GM19395 (cell line): ENCODE measurements at regions not wholly inside any gene's neighbourhood (a gene's known extent, or its start where the extent isn't known, plus 50 kb on each side); places are given as distances from the start of the nearest gene placed in this dataset.
"Not testable (repeated sequence)": the region's sequence is repeated elsewhere in the genome, so short reads cannot be mapped to it uniquely, and the experiment has no call there.

Source experiments
- ATAC-seq: cut with Tn5 transposase; IDR thresholded peaks from one replicate; pipeline ENCODE4 v1.9.1; 2021; ENCODE audit warnings: mild to moderate bottlenecking, moderate library complexity; ENCODE audit not compliant: unreplicated experiment

DNA sequence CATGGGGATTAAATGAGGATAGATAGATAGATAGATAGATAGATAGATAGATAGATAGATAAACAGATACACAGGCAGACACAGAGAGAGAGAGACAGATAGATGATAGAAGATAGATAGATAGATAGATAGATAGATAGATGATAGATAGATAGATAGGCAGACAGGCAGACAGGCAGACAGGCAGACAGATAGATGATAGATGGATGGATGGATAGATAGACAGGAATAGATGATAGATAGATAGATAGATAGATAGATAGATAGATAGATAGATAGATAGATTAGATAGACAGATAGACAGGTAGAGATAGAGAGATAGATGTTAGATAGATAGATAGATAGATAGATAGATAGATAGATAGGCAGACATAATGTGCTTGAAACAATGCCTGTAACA lies 137.3 kb downstream of the MED10 start:
- not testable (repeated sequence) for ATAC-seq

DNA sequence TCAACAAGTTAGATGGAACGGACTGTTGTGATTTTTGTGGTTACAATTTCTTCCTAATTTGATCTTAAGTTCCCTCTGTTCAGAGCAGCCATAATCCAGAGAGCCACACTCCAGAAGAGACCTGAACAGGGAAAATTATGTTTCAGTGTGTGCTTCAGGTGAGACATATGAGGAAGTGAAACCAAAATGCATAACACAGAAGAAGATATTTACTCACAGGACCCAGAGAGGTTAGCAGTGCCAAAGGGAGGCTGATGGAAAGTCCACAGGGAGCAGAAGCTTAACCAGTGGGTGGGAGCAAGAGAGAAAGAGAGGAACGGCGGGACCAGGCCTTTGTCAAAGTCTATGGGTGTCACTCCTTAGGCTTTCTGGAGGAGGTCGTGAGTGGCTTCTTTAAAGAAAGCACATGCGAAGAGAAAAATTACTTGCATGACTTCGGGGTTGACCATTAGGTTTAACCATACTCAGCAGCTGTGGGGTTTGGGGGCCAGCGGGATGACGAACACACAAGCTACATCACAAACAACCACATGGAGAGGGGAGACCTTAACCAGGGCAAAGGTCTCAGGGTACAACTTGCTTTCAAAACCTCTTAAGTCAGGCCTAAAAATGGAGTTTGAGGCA lies 141.4 kb downstream of the MED10 start:
- ATAC-seq, result no peak

DNA sequence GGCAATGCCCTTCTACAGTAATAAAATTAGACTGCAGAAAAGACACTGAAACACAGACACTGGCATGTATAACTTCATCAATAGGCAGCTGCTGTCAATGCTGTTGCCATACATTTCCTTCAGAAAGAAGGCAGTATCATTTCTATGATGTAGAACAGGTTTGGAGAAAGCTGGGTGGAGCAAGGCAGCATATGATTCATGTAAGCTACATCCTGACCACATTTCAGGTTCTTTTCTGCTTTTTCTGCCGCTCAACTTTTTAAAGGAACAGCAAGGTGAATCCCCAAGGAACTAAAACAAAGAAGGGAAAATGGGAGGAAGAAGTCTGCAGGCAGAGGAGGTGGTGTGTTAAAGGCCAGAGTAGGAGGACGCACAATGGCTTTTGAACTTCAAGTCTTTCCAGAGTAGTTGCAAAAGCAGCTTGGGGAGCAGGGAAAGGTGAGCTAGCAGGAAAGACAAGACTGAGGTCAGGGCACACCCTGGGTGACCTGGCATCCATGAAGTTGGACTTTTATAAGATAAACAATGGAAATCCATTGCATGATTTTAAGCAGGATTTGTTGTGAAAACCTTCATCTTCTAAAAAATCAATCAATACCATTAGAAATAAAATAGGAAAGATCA lies 142.1 kb downstream of the MED10 start:
- ATAC-seq, result no peak

DNA sequence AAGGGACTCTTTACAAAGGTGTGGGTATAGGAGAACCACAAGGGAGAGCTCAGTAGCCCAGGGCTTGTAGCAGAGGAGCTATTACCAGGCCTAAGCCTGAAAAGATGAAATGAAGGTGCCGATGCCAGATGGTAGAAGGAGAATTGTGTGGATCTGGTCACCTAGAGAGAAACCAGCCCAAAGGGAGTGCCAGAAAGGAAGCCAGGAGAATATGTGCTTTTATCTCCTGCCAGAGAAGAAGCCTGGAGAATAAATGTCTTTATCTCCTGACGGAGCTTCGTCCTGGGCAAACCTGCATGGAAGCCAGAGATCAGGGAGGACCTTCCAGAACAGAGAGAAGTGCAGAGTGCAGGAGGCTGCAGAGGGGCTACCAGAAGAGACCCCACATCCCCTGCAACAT lies 142.6 kb downstream of the MED10 start:
- ATAC-seq, result no peak

DNA sequence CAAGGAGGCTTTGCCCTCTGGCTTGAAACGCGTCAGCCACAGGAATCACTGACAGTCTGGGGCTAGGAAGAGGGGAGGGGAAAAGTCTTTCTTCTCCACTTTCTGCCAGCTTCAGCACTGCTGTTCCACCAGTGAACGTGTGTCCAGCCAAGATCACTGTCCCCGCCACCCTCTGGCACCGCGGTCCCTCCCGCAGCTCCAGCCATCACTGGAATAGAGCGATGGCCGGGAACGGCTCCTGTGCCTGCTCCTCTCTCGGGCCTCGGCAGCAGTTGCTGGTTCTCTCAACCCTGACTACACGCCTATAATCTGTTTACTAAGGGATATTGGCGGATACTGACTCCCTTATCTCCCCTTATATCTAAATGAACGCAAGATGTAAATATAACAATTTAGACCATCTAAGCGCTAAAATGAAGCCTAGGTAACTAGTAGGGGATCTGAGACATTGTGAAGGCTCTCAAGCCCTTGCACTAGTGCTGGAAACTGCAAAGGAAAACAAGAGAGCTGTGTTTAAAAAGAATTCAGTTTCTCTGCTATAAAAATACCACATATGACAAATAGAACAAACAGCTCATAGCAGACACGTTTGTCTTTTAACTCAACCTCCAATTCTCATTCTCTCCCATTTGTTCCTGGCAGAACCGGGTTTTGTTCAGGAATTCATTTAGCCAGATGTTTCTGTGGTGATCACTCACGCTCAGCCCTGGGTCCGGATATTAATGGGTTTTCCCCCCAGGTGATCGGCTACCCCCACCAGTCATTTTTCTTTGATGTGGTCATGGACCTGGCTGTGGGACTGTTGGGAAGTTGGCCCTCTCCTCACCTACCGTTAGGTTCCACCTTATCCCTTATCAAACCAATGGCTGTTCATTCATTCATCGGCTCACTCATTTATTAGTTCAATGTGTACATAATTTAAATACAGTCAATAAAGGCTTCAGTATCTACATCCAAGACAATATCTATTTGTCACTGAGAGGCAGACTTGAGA lies 149.8 kb downstream of the MED10 start:
- no peak for ATAC-seq

DNA sequence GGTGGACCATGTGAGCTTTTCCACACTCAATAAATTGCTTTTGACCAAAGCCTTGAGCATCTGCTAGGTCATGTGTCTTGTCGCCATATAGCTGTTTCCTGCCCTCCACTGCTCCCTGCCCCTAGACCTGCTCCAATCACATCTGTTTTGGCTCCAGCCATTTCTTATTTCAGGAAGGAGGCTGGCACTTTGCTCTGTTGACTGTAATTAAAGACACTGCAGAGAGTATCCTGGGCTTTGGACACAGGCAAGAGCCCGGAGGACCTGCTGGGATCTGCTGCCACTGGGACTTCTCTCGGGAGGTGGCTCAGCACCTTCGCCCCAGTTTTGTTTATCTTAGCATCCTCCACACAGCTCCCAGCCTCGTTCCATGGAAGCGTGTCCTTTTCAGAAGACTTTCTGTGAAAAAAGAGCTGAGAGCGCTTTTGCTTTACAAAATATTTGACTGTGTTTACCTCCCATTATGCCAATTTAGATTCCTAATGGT lies 153.2 kb downstream of the MED10 start:
- ATAC-seq, result no peak

DNA sequence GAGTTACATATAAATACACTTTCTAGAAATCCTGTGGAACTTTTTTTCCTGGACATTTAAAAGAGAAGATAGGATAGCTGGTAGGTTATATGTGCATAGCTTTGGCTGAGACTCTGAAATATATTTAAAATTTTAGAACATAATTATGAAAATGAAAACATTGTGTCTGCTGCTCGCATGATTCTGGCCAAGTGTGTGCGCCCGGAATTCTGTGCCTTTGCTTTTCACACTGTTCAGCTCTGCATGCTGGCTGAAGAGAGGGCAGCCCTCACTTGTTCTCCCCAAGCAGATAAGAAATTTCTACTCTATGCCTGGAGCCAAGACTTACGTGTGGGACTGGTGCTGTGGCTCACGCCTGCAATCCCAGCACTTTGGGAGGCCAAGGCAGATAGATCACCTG lies 153.9 kb downstream of the MED10 start:
- no peak for ATAC-seq

DNA sequence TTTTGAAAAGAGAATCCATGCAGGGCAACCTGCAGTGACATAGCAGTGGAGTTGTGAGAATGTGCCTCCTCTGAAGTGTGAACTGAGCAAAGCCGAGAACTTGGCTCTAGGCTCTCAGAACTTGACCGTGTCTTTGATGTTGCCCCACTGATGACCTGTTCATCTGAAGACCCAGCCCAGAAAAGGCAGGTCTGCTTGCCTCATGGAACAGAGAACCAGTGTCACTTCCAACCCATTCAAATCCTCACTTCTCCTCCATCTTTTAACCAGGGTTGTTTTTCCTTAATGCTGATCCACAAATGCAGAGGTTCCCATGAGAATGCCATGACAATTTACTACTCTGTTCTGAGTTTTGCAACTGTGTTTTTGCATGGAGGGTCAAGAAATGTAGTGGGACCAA lies 155.4 kb downstream of the MED10 start:
- no peak for ATAC-seq

DNA sequence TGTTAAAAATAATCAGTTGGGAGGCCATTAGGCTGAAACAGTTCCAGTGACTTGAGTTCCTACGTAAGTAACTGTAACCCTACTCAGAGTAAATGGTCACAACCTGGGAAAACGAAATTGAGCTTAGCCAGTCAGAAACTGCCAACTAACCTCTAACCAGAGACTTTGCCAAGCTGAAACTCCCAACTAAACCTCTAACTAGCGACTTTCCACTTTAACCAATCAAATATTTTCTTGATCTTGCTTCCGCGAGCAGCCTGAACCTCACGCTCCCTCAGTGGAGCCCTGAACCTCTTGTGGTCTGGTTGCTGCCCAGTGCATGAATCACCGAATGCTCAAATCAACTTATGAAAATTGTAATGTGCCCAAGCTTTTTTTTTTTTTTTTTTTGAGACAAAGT lies 156.2 kb downstream of the MED10 start:
- no peak for ATAC-seq

DNA sequence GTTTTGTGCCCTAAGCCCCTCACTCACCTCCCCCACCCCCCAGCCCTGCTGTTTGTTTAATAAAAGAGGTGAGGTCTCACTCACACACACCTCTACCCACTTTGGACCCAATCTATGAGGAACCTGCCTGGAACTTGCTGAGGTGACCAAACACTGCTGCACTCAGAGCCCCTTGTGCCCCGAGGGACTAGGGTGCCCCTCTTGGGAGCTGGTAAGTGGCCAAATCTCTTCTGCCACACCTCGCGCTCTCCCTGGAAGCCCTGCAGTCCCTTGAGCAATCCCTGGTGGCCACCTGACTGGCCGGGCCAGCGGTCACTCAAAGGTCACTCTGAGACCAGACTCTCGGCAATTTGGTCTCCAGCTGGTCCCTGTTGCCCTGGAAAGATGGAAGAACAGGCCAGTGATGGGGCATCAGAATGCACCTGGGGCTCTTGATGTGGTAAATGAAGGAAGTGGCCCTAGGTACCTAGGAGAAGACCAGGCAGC lies 157.2 kb downstream of the MED10 start:
- ATAC-seq, result no peak

DNA sequence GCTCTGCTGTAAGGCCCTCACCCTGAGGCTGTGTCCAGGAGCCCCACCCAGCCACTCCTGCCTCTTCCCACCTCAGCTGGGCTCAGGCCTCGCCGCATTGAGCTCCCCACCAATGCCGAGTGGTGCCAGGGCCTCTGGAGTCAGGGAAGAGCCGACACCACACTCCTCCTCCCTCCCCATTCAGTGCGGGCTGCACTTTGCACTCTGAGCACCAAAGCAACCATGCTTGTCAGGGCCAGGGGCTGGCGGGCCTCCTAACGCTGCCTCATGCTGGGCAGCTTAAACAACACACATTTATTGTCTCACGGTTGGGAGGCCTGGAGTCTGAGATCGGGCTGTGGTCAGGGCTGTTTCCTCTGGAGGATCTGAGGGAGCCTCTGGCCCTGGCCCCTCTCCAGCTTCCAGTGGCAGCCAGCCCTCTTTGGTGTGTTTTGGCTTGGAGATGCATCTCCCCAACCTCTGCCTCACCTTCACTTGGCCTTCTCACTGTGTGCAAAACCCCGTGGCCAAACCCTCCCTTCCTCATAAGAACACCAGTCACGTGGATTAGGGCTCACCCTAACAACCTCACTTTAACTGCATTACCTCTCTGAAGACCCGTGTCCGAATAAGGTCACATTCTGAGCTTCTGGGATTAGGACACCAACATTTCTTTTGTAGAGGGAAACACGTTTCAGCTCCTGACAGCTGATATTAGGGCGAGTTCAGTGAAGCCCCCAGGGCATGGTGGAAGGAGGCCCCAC lies 157.8 kb downstream of the MED10 start:
- no peak for ATAC-seq

DNA sequence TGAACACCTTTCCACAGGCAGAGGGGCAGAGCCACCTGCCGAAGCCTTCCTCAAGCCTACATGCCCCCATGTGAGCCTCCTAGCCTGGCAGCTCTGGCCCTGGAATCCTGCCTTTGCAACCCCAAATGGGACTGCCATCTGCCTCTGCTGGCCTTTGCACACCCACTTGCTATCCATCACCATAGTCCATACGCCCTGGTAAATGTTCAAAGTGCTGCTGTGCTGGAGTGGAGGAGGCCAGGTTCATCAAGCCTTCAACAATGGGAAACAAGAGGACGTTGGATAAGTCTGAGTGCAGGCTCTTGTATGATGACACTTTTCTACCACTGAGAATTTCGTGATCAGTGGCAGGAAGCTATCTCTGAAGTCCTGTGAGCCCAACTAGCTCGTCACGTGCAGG lies 159.8 kb downstream of the MED10 start:
- no peak for ATAC-seq

DNA sequence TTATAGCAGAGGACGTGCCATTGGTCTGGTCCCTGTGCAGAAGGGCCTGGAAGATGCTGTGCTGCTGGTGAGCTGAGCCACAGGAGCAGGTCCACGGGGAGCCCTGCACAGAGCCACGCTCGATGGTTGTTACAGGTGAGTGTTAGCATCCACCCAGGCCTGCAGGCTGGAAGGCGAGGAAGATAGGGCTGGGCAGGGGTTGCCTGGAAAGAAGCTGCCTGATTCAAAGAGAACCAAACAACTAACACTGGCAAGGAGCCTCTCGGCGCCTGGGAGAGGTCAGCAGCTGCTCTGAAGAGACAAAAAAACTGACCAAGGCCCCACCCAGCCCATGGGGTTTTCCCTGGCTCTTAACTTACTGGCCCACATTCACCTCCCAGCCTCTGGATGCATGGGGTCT lies 160.2 kb downstream of the MED10 start:
- no peak for ATAC-seq

DNA sequence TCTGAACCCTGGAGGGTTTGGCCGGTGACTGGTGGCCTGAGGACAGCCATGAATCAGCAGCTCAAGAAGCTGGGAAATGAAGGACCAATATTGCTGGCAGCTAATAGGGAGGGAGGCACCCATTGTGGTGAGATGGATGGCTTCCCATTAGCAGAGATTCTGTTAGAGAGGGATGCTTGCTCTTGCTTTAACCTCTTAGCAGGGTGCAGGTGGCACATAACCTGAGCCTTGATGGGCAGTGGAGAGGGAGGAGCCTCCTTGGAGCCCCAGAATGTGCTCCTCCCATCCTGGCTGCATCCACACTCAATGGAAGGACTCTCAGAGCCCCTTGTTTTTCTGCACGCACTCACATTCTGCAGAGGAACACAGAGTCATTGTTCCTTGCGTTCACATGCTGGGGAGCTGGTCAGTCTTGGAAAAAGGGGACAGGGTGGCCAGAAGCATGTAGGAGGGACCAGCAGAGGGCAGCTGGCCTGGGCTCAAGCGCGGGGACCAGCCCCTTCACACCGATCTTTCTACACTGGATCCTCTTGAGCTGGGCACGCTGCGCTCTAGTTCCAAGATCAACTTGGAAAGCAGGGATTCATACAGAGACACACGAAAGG lies 161.8 kb downstream of the MED10 start:
- no peak for ATAC-seq

DNA sequence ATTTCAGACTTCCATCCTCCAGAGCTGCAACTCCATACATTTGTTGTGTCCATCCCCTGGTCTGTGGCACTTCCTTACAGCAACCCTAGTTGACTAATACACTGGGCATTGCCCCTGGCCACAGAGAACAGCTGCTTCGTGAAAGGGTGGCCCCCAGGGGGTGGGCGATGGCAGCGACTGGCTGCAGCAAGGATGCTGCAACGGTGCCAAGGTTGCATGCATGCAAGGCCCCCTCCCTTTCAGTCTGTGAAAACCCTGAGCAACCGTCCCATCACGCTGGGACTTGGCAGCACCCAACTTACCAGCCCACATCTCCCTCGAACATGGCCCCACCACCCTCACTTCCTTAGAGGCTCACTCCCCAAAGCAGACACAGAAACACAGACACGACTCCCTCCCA lies 162.5 kb downstream of the MED10 start:
- ATAC-seq, result no peak

DNA sequence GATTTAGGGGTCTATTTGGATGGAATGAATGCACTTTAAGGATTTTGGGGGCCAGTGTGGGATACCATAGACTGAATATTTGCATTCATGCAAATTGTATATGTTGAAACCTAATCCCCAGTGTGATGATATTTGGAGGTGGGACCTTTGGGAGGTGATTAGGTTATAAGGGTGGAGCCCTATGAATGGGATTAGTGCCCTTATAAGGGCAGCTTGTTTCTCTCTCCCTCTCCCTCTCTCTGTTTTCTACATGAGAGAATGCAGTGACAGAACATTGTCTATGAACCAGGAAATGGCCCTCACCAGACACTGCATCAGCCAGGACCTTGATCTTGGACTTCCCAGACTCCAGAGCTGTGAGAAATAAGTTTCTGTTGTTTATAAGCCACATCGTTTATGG lies 166.1 kb downstream of the MED10 start:
- ATAC-seq, result no peak

DNA sequence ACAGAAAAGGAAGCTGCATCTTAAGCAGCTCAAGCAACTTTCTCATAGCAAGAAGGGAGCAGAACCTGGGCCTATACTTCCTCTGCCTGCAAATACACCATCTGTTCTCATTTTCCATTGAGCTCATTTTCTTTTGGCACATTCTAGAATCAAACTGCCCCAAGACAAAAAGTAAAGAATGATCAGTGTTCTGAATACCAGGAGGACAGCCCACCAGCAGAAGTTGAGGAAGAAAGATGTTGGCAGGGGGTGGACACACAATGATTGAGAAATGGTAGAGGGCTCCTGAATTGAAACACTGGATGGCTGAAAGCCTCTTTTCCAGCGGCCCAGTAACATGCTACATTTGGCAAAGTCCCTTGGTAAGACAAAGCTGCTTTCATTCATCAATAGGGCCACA lies 171.8 kb downstream of the MED10 start:
- ATAC-seq, result no peak

DNA sequence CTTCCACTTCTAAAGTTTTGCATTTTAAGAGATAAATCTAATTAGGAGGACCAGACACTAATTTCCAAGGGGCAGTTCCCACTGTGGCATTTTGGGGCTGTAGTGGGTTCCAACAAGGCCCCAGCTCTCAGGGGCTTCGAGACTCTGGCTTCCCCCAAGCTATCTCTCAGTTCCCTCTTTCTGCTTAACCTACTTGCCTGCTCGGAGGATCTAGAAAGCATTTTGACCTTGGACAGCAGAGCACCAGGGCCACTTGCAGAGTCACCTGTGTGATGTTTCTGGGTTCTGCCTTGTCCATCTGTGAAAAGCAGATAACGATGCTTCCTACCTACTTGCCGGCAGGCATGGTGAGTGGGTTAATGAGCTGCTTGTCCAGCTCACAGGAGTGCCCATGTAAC lies 175.4 kb downstream of the MED10 start:
- peak; percentile 67 for ATAC-seq

DNA sequence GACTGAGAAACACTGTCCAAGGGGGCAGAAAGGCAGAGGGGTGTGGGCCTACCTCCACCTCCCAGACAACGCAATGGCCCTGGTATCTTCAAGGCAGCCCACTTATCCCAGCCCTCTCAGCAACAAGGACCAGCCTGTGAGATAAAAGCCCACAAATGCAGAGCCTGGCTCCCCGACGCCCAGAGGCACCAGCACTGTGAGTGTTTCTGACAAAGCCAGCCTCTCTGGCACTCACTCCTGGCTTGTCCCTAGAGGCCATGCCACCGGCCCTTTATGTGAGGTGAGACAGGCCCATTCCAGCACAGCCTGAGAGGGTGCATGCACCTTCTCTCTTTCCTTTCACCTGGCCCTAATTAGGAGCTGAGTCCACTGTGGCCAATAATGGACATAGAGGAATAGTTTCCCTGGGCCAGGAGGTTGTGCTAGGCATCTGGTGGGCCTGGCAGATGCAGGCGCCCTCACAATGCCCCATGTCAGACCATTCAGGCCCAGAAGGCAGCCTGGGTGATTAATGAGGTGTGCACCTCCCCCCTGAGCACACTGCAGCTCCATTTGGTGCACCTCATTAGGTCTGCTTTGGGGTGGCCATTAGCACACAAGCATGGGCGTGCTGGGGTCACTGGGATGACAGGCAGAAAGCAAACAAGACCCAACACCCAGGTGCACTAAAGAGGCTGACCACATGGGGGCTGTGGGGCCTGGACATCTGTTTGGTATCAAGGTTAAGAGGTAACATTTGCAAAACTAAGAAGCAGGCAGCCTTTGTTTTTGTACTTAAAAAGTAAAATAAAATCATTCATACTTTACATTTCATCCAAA lies 176.0 kb downstream of the MED10 start:
- ATAC-seq, result peak; percentile 58

DNA sequence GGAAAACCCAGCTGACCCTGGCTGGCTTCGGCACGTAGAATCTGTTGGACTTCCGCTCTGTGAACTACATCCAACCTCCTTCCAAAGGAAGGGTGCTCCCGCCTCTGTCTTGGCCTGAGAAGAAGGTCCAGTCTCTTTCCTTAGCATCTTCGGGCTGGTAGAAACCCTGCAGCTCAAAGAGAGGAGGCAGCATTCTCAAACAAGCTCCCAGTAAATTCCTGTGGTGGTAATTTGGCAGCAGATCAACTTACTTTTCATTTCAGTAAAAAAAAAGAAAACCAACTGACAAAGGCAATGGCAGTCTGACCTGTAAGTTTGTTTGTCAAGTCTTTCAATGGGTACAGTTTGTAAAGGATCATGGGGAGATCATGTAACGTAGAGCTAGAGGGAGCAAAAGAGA lies 176.7 kb downstream of the MED10 start:
- no peak for ATAC-seq
